Body of pancreas (tissue), 4 donors: ENCODE measurements at regions not wholly inside any gene's neighbourhood (a gene's known extent, or its start where the extent isn't known, plus 50 kb on each side); places are given as distances from the start of the nearest gene placed in this dataset.

Experiments used
- POLR2A ChIP-seq, 3 donors: fragments of 450-650 bp; IDR thresholded peaks; one replicate each; pipeline ENCODE4 v1.6.1; 2016; ENCODE audit warnings: antibody characterized with exemption in 3 of 3, mild to moderate bottlenecking in 2 of 3
- TF ChIP-seq, protein P1 (sequence below), 7 experiments: fragments of 450-650 bp in 4 of 7; fragments of 200-600 bp in 3 of 7; sonication (generic) in 3 of 7; IDR thresholded peaks; one replicate each; pipeline ENCODE4 v1.5.1; 2016 to 2019; ENCODE audit warnings: antibody characterized with exemption in 7 of 7

GRCh38 chr5:99398976-99399375 is 470.2 kb upstream of the CHD1 start:
- TF ChIP-seq, protein P1, sequence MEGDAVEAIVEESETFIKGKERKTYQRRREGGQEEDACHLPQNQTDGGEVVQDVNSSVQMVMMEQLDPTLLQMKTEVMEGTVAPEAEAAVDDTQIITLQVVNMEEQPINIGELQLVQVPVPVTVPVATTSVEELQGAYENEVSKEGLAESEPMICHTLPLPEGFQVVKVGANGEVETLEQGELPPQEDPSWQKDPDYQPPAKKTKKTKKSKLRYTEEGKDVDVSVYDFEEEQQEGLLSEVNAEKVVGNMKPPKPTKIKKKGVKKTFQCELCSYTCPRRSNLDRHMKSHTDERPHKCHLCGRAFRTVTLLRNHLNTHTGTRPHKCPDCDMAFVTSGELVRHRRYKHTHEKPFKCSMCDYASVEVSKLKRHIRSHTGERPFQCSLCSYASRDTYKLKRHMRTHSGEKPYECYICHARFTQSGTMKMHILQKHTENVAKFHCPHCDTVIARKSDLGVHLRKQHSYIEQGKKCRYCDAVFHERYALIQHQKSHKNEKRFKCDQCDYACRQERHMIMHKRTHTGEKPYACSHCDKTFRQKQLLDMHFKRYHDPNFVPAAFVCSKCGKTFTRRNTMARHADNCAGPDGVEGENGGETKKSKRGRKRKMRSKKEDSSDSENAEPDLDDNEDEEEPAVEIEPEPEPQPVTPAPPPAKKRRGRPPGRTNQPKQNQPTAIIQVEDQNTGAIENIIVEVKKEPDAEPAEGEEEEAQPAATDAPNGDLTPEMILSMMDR (IDR thresholded peaks at IDR 0.05), result no peak
- TF ChIP-seq POLR2A (IDR thresholded peaks at IDR 0.05), result no peak
